Mesenteric fat pad (tissue), 1 donor: ENCODE measurements at regions not wholly inside any gene's neighbourhood (a gene's known extent, or its start where the extent isn't known, plus 50 kb on each side); places are given as distances from the start of the nearest gene placed in this dataset.

Experiments used
- DNase-seq: peaks from one replicate; pipeline ENCODE4 v3.0.0-alpha.2; 2020; ENCODE audit warnings: low spot score
- donor health status: DM: yes; HTN: yes; CAD: no.

- no peak for DNase-seq
Measured at GRCh38 chr5:106167766-106168165, 1503.0 kb downstream of the EFNA5 start.

DNA sequence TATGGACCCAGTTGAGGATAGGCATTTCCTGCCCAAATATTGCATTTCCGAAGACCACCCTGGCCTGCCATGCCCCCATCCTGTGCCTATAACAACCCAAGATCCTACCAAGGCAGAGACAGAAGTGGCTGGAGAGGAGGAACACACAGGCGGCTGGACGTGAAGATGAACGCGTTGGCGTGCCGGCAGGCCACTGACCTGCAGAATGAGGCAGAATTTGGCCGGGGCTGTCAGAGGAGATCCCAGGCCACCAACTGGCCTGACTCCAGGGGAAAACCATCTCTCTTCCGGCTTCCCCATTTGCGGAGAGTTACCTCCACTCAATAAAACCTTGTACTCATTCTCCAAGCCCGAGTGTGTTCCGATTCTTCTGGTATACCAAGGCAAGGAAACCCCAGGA lies 1507.5 kb downstream of the EFNA5 start:
- DNase-seq = no peak

GRCh38 chr5:106159616-106160015 lies 1511.1 kb downstream of the EFNA5 start:
- no peak for DNase-seq

- DNase-seq = no peak
Measured at GRCh38 chr5:106154280-106154716, 1516.4 kb downstream of the EFNA5 start.

DNA sequence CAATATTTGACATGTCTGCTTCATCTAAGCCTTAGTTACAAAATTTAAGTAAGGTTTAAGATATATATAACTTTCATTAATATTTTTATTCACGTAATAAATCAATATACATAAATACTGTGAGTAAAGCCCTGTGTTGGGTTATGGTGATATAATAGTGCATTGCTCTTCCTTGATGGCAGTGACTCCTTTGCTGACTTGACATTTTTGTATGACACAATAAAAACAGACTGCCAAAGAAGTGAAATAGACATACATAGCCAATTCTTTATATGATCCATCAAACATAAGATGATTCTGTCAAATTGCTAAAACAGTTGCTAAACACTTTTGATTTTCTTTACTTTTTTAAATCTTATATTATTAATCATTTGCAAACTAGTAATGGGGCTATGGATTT lies 1518.2 kb downstream of the EFNA5 start:
- DNase-seq = no peak

- DNase-seq = no peak
Measured at GRCh38 chr5:106142116-106142515, 1528.6 kb downstream of the EFNA5 start.

DNA sequence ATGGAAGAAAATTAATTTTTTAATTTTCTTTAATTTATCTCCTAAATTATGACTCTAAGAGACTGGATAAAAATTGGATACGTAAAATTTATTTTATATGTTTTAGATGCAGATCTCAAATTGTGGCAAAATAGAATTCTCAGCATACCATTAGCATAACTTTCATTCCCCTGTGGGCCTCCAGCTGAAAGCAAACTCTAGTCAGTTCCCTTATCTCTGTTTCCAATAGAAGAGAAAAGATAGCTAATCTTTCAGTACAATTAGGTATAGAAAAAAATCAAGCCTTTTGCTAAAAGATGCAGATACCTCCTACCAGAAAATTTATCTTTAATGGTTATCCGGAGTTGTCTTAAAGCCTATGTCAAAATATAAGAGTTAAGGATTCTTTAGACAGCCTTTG lies 1530.6 kb downstream of the EFNA5 start:
- no peak for DNase-seq

GRCh38 chr5:106136061-106136460 lies 1534.7 kb downstream of the EFNA5 start:
- DNase-seq = no peak

- no peak for DNase-seq
Measured at GRCh38 chr5:106135473-106135872, 1535.3 kb downstream of the EFNA5 start.

DNA sequence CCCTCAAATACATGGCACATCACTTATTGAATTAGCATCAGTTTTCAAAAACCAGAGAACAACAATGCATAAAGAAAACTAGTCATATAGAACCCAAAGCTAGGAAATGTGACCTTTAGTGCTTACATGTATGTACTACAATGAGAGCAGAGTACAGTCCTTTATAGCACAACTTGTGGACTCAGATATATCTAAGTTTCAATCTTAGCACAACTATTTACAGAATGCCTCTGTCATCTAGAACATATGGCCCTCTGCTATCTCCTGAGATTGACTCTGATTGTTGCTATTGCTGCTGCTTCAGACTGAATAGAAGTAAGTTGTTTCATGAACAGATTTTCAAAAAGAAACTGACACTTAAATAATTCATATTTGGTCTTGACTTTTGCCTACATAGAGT lies 1536.2 kb downstream of the EFNA5 start:
- DNase-seq = no peak

- no peak for DNase-seq
Measured at GRCh38 chr5:106127985-106128384, 1542.8 kb downstream of the EFNA5 start.

DNA sequence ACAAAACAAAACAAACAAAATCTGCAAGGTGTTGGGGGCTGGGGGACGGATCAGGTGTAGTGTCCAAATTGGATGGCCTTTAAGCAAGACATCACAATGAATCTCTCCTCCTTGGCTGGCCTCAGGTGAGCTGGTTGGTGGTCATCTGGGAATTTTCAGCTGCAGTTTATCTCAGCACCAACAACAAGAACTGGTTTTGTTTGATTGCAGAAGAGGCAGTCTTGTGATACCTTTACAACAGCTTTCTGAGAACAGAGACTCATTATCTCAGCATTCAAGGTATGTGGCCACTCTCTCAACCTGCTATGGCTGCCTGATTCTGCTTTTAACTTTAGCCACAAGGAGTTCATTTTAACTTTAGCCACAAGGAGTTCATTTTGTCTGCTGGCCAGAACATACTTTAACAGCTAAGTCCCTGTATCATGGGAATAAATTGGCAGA lies 1543.4 kb downstream of the EFNA5 start:
- no peak for DNase-seq

GRCh38 chr5:106121972-106122605 lies 1548.6 kb downstream of the EFNA5 start:
- no peak for DNase-seq

DNA sequence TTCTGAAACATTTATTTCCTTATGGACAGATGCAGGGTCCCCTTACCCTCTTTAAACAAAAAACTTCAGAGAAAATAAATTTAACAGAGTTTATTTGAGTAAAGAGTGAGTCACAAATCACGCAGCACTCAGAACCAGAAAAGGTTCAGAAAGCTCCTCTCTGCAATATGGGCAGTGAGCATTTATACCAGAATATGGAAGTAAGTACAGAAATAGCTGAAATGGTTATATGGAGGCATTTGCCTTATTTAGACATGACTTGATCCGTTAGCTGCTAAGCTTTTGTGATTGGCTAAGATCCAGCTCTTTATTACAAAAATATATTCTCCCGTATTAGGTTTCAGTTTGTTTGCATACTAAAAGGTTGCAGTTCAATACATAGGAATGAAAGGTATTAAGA lies 1554.1 kb downstream of the EFNA5 start:
- DNase-seq = no peak

DNA sequence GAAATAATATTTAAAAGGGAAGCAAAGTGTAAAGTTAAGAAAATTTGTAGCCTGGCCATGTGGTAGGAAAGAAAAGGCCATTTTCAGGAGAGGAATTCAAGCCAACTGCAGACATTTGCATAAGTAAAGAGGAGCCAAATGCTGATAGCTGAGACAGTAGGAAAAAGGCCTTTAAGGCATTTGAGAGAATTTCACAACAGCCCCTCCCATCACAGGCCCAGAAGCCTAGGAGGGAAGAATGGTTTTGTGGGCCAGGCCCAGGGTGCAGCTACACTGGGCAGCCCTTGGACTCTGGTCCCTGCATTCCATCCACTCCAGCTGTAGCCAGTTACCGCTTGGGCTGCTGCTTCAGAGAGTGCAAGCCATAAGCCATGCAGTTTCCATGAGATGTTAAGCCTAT lies 1556.8 kb downstream of the EFNA5 start:
- DNase-seq = no peak

DNA sequence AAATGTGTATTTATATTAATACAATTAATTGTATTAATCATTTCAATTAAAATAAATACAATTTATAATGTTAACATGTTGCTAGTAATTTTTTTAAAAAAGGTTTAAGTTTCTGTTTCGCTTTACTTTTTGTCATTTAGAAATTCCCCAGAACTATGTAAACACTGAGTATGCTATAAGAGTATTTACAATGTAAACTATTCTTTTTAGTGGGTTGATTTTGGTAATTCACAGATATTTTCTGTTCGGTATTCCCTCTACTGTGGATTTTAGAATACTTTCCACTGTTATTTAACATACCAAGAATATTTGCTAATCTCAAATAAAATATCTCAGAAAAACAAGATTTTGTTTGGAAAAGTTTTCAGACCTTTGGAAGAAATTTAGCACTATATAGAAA lies 1564.4 kb downstream of the EFNA5 start:
- no peak for DNase-seq

- no peak for DNase-seq
Measured at GRCh38 chr5:106097340-106097739, 1573.4 kb downstream of the EFNA5 start.

DNA sequence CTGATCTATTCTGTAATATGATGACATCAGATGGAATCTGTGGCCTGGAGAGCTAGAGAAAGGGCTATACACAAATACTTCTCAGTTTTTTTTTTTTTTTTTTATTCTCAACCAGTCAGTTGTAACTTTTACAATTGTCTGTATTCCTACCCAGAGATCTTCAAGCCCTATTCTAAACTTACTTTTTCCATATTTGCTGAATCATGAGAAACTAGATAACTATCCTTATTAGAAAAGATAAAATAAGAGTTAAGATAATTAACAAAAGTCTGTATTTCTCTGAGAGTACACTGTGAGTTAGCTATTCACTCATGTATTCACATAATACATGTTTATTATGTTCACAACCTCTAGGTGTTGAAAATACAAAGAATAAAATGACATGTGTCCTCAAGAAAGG lies 1575.9 kb downstream of the EFNA5 start:
- DNase-seq = no peak

GRCh38 chr5:106094204-106094607 lies 1576.5 kb downstream of the EFNA5 start:
- DNase-seq = no peak

DNA sequence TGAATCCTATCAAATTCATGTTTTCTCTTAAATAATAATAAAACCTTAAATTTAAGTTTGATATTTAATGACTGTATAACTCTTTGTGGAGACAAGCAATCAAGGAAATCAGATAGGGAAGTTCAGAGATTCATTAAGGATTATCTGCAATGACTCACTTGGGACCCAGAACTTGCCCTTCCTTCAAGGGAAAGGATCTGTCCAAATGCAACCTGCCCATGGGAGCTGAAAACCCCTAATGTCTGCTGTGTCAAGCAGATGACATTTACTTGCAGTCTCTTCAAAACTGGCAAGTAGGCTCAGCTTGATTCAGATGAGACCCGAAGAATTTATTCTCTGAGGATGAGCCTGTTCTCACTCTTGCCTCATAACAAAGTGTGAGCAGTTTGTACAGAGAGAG lies 1577.6 kb downstream of the EFNA5 start:
- no peak for DNase-seq

DNA sequence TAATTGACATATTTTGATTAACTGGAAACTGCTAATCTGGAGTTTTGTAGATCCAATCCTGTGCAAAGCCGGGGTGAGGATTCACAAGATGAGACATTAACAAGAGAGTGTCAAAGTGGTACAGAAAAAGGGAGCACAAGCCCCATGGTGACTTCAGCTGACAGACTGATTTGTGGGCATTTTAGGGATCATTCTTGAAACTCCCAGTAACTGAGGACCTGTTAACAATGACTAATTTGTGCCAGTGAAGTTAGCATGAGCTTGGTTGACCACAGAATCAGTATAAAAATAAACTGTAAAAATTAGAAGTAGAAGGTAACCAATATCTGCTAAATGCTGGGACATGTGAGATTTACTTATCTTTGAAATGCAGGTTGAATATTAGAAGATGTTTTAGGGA lies 1578.3 kb downstream of the EFNA5 start:
- DNase-seq = no peak

GRCh38 chr5:106089073-106089472 lies 1581.7 kb downstream of the EFNA5 start:
- DNase-seq = no peak

GRCh38 chr5:106088462-106088861 lies 1582.3 kb downstream of the EFNA5 start:
- no peak for DNase-seq

DNA sequence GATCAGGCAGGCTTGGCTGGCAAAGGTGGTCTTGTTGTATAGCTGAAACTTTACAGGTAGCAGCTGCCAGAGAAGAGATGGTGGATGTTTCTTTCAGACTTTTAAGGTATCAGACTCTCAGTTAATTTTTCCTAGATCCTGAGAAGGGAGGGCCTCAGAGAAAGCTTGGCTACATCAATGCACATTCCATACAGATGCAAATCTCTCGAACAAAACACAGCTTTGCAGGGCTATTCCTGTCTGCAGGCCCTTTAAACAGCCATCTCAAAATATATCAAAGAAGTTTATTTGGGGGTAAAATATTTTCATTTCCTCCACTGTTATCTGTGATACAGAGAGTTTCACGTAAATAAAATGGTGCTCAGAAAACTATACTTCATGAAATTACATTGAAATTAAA lies 1584.4 kb downstream of the EFNA5 start:
- no peak for DNase-seq
